ENCODE measurements at regions not wholly inside any gene's neighbourhood (a gene's known extent, or its start where the extent isn't known, plus 50 kb on each side); places are given as distances from the start of the nearest gene placed in this dataset.

DNA sequence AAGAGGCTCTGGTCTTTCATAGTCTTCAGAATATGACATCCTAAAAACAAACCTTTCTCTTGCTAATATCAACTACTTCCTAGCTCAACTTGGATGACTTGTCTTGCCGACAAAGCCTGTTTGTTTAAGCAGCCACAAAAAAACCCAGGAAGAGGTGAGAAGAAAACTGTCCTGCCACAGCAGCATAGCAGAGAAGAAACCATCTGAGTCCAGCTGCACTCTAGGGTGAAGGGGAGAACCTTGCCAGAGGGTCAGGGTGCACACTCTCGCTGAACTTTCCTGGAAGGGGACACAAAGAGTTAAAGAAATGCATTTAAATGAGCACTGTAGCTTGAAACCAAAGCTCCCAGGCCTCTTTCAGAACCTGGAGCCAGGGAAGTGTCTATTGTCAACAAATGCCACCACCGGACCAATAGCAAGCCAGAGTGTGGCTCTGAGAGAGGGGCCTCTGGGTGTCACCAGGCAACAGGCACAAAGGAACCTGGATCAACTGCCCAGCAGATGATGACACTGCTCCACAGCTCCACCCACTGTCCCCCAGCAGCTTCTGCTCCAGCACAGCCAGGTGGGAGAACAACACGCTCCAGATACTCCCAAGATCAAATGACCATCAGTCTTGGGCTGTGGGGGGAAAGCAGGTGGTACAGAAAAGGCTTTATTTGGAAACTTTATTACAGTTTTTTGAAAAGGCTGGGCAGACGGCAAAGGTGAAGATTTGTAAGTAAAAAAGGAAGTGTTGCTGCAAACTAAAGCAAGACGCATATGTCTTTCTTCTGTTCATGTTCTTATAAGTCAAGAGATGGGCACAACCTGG lies 105.7 kb downstream of the RASSF10 start:
- no peak for TF ChIP-seq ZNF8 (CRISPR knock-in tag; IDR thresholded peaks at IDR 0.05)
- TF ChIP-seq CSDC2 (CRISPR knock-in tag; IDR thresholded peaks at IDR 0.05): no peak
- TF ChIP-seq BACH2 (CRISPR knock-in tag; IDR thresholded peaks at IDR 0.05; ENCODE audit: borderline replicate concordance): no peak
- no peak for TF ChIP-seq TSHZ2 (CRISPR knock-in tag; IDR thresholded peaks at IDR 0.05)
- TF ChIP-seq GLIS3 (CRISPR knock-in tag; IDR thresholded peaks at IDR 0.05): no peak
- no peak for TF ChIP-seq RARB (CRISPR knock-in tag; IDR thresholded peaks at IDR 0.05)
- TF ChIP-seq PPARA (CRISPR knock-in tag; IDR thresholded peaks at IDR 0.05; ENCODE audit: borderline replicate concordance): no peak
- no peak for TF ChIP-seq TOX (CRISPR knock-in tag; IDR thresholded peaks at IDR 0.05; ENCODE audit: borderline replicate concordance)
- no peak for TF ChIP-seq POU6F1 (CRISPR knock-in tag; IDR thresholded peaks at IDR 0.05; ENCODE audit: borderline replicate concordance, low read depth)
- ATAC-seq: no peak

GRCh38 chr11:13115380-13115675 lies 106.2 kb downstream of the RASSF10 start:
- no peak for ATAC-seq
- TF ChIP-seq TOX (CRISPR knock-in tag; IDR thresholded peaks at IDR 0.05; ENCODE audit: borderline replicate concordance) (no peak), ZNF8 (CRISPR knock-in tag; IDR thresholded peaks at IDR 0.05) (no peak), ZNF70 (CRISPR knock-in tag; IDR thresholded peaks at IDR 0.05) (no peak), OSR1 (CRISPR knock-in tag; IDR thresholded peaks at IDR 0.05) (no peak), BACH2 (CRISPR knock-in tag; IDR thresholded peaks at IDR 0.05; ENCODE audit: borderline replicate concordance) (no peak), PPARA (CRISPR knock-in tag; IDR thresholded peaks at IDR 0.05; ENCODE audit: borderline replicate concordance) (no peak), RARB (CRISPR knock-in tag; IDR thresholded peaks at IDR 0.05) (no peak), ZFP30 (CRISPR knock-in tag; IDR thresholded peaks at IDR 0.05) (no peak), PATZ1 (CRISPR knock-in tag; IDR thresholded peaks at IDR 0.05; ENCODE audit: borderline replicate concordance) (no peak), TSHZ2 (CRISPR knock-in tag; IDR thresholded peaks at IDR 0.05) (no peak), ZC3H10 (CRISPR knock-in tag; IDR thresholded peaks at IDR 0.05) (no peak), ISL1 (CRISPR knock-in tag; IDR thresholded peaks at IDR 0.05) (no peak), CREB5 (CRISPR knock-in tag; IDR thresholded peaks at IDR 0.05; ENCODE audit: low read depth) (no peak), ZFP3 (CRISPR knock-in tag; IDR thresholded peaks at IDR 0.05) (no peak), POU6F1 (CRISPR knock-in tag; IDR thresholded peaks at IDR 0.05; ENCODE audit: borderline replicate concordance, low read depth) (no peak)
- TF ChIP-seq, protein P1, sequence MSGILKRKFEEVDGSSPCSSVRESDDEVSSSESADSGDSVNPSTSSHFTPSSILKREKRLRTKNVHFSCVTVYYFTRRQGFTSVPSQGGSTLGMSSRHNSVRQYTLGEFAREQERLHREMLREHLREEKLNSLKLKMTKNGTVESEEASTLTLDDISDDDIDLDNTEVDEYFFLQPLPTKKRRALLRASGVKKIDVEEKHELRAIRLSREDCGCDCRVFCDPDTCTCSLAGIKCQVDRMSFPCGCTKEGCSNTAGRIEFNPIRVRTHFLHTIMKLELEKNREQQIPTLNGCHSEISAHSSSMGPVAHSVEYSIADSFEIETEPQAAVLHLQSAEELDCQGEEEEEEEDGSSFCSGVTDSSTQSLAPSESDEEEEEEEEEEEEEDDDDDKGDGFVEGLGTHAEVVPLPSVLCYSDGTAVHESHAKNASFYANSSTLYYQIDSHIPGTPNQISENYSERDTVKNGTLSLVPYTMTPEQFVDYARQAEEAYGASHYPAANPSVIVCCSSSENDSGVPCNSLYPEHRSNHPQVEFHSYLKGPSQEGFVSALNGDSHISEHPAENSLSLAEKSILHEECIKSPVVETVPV (CRISPR knock-in tag; IDR thresholded peaks at IDR 0.05): no peak
